Mononuclear cell (primary cell): ENCODE measurements at regions not wholly inside any gene's neighbourhood (a gene's known extent, or its start where the extent isn't known, plus 50 kb on each side); places are given as distances from the start of the nearest gene placed in this dataset.

Experiments used
- H3K27me3 ChIP-seq: 2 replicates; pipeline ENCODE4 v1.6.0; 2011; ENCODE audit warnings: low read length, control low read depth; ENCODE audit not compliant: insufficient read depth
- H3K4me1 ChIP-seq: 2 replicates; pipeline ENCODE4 v1.5.1; 2011; ENCODE audit warnings: mild to moderate bottlenecking, low read length, control low read depth; ENCODE audit not compliant: insufficient read depth
- H3K4me3 ChIP-seq: 2 replicates; pipeline ENCODE4 v1.5.1; 2011; ENCODE audit warnings: mild to moderate bottlenecking, low read length, moderate library complexity
- H3K9me3 ChIP-seq: 2 replicates; pipeline ENCODE4 v1.5.1; 2011; ENCODE audit warnings: low read depth, mild to moderate bottlenecking, control low read depth, low read length

DNA sequence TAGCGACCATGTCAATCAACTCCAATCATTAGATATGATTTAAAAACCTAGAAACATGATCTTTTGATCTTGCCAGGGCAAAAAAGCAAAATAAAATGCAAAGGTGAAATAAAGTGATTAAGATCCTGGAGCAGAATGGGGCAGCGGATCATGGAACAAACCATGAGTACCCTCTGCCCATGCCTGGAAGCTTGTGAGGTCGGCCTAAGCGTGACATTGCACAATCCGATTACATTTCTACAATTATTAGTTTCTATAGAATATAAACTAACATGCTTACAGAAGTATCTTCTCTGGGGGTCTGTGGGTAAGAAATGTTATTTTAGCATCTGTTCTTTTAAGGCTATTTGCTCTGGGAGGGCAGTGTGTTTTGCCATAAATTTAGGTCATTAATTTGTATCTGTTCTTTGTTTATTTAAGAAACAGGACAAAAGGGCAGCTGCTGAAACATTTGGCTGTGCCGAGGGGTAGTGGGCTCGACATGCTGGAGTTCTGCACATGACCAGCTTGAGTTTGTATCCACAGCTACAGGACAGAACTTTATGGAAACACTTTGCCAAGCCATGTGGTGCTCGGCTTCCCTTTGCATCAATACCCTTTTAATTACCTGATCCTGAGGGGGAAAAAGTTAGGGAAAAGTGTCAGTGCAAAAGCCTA lies 55.9 kb downstream of the ZBTB18 start:
- Histone ChIP-seq H3K27me3 (peaks cover 10% of the 10 kb centered on the region), H3K4me3 (no peak overlapping the region), H3K9me3 (no peaks in the 10 kb centered on the region), H3K4me1 (no peaks in the 10 kb centered on the region)

DNA sequence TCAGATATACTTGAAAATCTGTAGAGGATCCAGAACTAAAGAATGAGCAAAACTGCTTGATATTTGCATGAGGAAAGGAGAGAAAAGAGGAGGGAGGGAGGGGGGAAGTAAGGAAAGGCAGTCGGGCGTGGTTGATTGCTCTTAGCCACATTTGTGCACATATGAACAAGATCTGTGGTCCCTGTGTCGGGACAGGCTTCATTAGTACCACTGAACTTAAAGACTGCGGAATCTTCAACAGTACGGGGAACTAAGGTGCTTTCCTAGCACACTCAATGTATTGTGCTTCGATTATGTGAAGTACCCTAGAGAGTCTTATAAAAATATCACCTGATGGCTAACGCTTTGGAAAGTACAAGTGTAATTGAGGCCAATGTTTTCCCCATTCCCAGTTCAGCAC lies 59.9 kb downstream of the ZBTB18 start:
- Histone ChIP-seq H3K9me3 (no peaks in the 10 kb centered on the region), H3K27me3 (peaks cover 6% of the 10 kb centered on the region), H3K4me3 (no peak overlapping the region), H3K4me1 (no peaks in the 10 kb centered on the region)

DNA sequence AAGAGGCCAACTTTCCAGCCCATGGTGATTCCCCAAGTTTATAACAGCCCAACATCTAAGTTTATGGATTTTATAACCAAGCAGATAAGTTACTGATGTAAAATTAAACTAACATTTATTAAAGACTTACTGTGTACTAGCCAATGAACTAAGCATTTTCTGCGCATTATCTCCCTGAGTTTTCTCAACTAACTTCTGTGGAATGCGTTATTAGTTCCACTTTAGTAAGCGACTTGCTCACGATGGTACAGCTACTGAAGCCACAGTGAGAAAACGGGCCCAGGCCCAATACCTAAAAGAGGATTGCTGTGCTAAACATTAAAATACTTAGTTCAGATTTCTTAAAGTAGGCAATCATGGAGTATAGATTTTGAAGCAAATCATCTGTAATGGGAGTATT lies 61.0 kb downstream of the ZBTB18 start:
- Histone ChIP-seq H3K4me3 (no peak overlapping the region), H3K4me1 (no peaks in the 10 kb centered on the region), H3K9me3 (no peaks in the 10 kb centered on the region), H3K27me3 (peaks cover 6% of the 10 kb centered on the region)

DNA sequence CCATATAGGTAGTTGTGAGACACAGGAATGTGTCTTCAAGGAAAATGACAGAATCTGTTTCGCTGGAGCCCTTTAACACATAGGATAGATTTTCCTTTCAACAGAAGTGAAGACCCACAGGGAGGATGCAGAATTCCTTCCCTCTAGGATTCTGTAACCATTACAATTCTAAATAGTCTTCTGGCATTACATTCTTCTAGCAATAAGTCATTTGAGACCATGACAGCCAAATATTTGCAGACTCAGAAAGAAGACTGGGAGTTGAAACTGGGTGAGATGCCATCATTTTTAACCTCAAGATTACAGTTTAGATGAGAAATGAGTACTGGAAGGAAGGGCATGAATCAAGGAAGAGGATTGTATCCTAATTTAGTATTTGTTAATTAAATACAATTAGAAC lies 61.6 kb downstream of the ZBTB18 start:
- Histone ChIP-seq H3K9me3 (no peaks in the 10 kb centered on the region), H3K4me3 (no peak overlapping the region), H3K4me1 (no peaks in the 10 kb centered on the region), H3K27me3 (peaks cover 6% of the 10 kb centered on the region)

DNA sequence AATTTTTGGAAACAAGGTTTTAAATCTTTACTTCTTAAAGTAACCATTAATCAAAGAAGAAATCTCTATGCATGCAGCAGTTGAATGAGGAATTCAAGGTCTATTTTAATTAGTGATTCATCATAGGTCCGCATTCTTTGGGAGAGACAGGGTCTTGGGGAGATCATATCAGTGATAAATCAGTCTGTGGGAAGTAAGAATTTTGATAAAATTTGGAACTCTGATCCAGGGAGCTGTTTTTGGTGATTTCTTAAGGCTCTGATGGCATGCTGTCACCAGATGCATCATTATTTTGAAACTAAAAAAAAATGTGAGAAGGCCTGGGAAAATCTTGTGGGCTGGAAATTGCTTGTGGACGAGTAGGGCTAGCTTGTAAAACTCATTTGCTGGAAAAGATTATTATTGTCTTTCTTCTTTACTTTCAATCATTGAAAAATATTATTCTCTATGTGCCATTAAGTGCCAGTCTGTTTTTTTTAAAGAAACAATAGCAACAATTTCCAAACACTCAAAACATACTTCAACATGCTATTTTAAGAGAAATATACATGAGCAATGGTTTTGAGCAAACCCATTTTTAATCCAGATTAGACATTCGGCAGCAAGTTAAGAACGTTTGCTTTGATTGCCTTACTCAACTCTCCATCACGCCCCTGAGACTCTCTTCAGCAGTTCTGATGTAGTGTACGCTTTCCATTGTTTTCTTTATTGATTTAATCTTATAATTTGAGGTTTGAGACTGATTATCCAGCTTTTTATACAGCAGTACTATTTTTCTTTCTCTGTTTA lies 62.6 kb downstream of the ZBTB18 start:
- Histone ChIP-seq H3K9me3 (no peaks in the 10 kb centered on the region), H3K4me3 (no peak overlapping the region), H3K27me3 (peaks cover 6% of the 10 kb centered on the region), H3K4me1 (no peaks in the 10 kb centered on the region)

DNA sequence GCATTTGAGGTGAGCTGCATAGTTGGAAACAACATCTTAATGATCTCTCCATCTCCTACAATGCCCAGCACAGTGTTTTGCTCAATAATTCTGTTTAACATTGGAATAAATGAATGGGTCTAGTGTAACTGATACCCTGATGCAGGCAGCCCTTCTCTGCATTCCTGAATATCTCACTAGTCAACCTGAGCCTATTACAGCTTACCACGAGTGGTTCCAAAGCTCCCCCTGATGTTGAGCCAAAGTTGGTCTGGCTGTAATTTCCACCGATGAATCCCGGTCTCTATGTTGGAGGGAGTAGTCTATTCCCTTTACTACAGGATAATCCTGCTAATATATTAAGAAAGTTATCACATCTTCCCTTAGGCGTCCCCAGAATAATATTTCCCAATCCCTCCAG lies 63.8 kb downstream of the ZBTB18 start:
- no peak overlapping the region for H3K4me3 ChIP-seq
- H3K9me3 ChIP-seq, result no peaks in the 10 kb centered on the region
- peaks cover 4% of the 10 kb centered on the region for H3K27me3 ChIP-seq
- H3K4me1 ChIP-seq, result no peaks in the 10 kb centered on the region

DNA sequence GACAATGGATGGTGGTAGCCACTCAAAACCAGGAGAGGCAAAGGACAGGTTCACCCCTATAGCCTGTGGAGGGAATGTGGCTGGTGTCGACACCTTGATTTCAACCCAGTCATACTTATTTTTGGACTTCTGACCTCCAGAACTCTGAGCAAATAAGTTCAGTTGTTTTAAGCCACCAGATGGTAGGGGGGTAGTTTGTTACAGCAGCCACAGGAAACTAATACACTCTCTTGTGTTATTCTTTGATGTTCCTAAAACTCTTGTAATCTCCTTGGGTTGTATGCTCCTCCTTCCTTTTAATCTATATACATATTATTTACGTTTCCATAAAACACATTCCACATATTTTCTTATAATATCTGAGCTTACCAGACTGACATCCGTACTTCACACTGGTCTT lies 65.9 kb downstream of the ZBTB18 start:
- H3K4me3 ChIP-seq, result no peak overlapping the region
- no peaks in the 10 kb centered on the region for H3K9me3 ChIP-seq
- H3K4me1 ChIP-seq, result no peaks in the 10 kb centered on the region
- H3K27me3 ChIP-seq, result no peaks in the 10 kb centered on the region

DNA sequence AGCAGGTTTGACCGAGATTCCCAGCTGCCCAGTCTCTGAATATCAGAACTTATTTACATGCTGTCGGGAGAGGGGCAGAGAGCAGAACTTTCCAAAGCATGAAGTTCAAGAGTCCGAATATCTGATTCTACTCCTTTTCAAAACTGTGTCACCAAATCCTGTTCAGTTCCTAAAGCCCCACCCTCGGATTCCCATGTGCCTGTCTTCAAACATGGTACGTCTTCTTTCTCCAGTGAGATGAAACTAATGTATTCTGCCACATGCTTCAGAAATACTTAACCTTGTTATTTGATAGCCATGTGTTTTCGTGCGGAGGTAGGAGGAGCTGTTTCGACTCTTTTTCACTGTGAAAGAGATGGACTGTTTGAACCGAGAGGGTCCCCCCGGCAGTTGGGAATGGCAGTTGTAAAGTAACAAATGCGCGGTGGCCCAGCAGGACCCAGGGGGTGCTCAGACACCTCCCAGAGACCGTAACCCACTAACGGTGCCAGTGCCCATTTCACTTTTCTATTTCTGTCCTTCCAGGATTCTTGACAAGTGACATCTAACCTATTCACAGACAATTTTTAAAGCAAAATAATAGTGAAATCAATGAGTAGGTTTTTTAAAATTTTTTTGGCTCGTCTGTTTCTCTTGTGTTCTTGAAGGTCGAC lies 67.2 kb downstream of the ZBTB18 start:
- no peaks in the 10 kb centered on the region for H3K9me3 ChIP-seq
- no peaks in the 10 kb centered on the region for H3K4me1 ChIP-seq
- H3K4me3 ChIP-seq, result no peak overlapping the region
- no peaks in the 10 kb centered on the region for H3K27me3 ChIP-seq

DNA sequence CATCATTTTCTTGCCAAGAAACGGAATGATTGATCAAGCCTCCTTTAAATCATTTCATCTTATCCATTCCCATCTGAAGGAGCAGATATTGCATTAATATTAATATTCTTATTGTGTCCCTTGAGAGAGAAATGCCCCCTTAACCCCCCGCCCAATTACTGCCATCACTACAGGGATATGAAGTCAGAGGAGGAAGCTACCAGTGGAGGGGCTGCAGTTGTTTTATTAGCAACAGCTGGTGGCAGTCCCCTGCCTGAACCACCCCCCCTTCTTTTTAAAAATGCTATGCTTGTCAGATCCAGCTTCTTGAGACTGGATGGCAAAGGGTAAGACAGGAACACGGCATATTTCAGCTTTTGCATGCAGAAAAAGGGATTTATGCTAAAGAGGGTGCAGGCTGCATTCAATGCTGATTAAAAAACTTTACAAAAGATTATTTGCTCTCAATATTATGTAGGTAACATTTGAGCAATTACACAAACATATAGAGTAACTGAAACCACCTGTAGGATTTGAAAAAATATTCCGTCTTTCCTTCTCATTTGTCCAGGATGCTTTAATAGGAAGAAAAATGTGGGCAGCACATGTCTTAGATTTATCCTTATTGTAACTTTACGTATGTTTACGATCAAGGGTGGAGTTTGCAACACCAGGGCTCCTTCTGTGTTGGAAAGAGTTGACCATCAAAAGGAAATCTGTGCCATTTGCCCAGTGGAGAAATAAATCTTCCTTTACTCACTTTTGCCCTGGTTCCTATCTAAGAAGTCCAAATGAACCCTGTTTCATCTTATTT lies 77.7 kb downstream of the ZBTB18 start:
- H3K4me1 ChIP-seq, result no peaks in the 10 kb centered on the region
- H3K27me3 ChIP-seq, result peaks cover 3% of the 10 kb centered on the region
- no peaks in the 10 kb centered on the region for H3K9me3 ChIP-seq
- H3K4me3 ChIP-seq, result no peak overlapping the region

DNA sequence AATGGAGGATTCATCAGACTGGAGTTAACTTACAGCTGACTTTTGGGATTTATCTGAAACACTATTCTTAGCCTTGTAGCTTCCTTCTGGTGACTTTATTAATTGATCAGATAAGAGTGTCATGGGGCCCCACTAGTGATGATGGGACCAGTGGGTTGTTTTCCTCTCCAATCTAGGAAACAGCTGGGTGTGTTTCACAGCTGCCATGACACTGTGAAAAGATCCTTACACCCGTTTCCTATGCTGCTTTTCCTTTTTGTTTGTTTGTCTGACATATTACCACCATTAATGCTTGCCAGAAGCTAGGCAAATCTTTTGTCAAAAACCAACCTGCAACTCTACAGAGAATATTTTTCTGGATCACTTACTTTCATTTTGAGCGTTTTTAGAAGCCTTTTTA lies 86.2 kb downstream of the ZBTB18 start:
- no peaks in the 10 kb centered on the region for H3K9me3 ChIP-seq
- H3K27me3 ChIP-seq, result no peaks in the 10 kb centered on the region
- H3K4me3 ChIP-seq, result peak overlapping the region; percentile 40
- peaks cover 10% of the 10 kb centered on the region for H3K4me1 ChIP-seq

DNA sequence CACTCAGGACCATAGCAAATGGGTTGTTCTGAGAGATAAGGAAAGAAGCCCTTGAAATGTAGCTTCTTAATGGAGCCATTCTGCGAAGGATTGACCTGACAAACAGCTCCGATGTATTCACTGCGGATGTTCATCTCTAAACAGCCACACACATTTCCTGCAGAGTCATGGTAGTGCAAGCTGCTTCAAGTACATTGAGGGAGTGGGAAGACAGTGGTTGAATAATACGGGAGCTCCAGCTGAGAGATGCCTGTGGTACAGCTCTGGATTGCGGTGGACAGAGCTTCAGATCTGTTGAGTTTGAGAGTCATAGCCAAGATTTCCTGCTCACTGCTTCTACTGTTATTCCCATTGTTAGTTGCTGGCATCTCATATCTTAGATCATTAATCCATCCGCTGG lies 86.6 kb downstream of the ZBTB18 start:
- peaks cover 10% of the 10 kb centered on the region for H3K4me1 ChIP-seq
- H3K9me3 ChIP-seq, result no peaks in the 10 kb centered on the region
- H3K27me3 ChIP-seq, result no peaks in the 10 kb centered on the region
- H3K4me3 ChIP-seq, result peak overlapping the region; percentile 40

DNA sequence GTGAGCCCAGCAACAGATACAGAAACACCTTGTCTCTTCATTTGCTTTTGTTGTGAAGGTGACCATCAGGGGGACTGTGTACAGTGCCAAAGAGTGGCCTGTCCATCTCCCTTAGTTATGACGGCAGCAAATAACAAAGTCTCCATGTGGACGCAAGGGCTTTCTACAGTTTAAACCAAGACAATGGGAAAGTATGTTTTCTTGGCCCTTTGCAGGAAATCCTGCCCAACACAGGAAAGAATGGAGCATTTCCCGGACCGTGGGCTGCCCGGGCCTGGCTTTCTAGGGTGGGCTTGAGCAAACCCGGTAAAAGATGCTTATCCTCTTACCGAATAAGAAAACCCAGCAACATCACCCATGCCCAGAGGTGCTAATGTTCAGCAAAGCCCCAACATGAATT lies 87.3 kb downstream of the ZBTB18 start:
- H3K4me3 ChIP-seq, result no peak overlapping the region
- no peaks in the 10 kb centered on the region for H3K27me3 ChIP-seq
- no peaks in the 10 kb centered on the region for H3K9me3 ChIP-seq
- peaks cover 10% of the 10 kb centered on the region for H3K4me1 ChIP-seq

DNA sequence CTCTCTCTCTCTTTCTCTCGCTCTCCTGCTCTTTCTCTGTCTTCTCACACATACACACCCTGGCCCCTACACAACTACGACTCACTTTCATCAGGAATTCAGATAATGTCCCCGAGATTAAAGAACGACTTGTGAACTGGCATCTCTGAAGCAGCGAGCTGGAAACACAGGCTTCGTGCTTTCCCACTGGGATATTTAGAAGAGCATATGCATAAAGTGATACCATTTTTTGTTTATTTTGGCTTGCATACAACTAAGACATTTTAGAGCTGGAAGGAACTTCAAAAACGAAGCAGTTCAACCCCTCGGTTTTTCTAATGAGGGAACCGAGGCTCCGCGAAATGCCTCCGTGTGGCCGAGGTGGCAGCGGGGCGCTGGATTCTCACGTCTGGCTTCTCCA lies 88.6 kb downstream of the ZBTB18 start:
- no peak overlapping the region for H3K4me3 ChIP-seq
- H3K27me3 ChIP-seq, result no peaks in the 10 kb centered on the region
- peaks cover 10% of the 10 kb centered on the region for H3K4me1 ChIP-seq
- no peaks in the 10 kb centered on the region for H3K9me3 ChIP-seq

DNA sequence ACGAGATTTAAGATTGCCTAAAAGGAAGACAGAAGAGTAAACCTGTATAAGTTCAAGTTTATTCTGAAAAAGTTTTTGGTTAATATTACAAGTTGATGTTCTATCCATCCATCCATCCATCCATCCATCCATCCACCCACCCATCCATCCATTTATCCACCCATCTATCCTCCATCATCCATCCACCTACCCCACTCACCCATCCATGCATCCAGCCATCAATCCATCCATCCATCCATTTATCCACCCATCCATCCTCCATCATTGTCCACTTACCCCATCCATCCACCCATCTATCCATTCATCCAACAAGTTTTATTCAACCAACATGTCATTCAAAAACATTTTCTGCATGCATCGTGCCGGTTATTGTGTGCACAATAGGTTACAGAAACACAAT lies 89.3 kb downstream of the ZBTB18 start:
- no peak overlapping the region for H3K4me3 ChIP-seq
- H3K9me3 ChIP-seq, result no peaks in the 10 kb centered on the region
- H3K27me3 ChIP-seq, result no peaks in the 10 kb centered on the region
- peaks cover 10% of the 10 kb centered on the region for H3K4me1 ChIP-seq

DNA sequence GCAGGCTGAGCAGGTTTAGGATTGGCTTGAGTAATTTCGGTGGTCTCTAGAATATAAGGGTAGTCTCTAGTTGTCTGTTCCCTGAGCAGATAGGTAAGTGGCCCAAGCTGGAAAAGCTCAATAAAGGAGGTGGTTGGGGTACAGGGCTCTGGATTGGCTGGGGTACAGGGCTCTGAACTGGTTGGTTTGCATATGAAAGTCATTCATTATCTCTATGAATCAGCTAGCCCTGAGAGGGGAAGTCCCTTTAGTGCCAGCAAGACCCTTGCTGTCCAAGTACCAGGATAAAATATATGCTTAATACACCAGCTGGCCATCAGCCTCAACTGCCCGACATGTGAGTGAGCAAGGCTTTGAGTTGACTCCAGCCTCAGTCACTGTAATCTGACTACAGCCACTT lies 93.0 kb downstream of the ZBTB18 start:
- H3K4me1 ChIP-seq, result no peaks in the 10 kb centered on the region
- H3K4me3 ChIP-seq, result no peak overlapping the region
- H3K27me3 ChIP-seq, result no peaks in the 10 kb centered on the region
- no peaks in the 10 kb centered on the region for H3K9me3 ChIP-seq
